ENCODE measurements at regions not wholly inside any gene's neighbourhood (a gene's known extent, or its start where the extent isn't known, plus 50 kb on each side); places are given as distances from the start of the nearest gene placed in this dataset.

DNA sequence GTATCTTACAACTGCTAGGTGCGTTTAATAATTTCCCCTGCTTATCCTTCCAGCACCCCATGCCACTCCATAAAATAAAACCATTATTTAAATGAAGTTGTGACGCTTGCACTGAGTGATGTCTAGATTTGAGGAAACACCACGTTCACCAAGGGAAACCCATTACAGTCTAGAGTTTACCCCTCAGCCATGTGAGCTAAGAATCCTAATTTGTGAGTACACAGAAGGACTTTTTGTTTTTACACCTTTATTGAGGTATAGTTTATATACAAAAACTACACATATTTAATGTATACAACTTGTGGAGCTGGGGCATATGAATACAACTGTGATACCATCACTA, 326.8 kb downstream of the RAPGEF2 start:
- no peaks in the 10 kb centered on the region for H3K36me3 ChIP-seq (ENCODE audit: control insufficient read depth in 4 of 4, insufficient read depth in 4 of 4, low read length in 4 of 4)
- peaks cover 0 to 3% (median 0%) of the 10 kb centered on the region in 5 donors for H3K4me1 ChIP-seq (ENCODE audit: control insufficient read depth in 5 of 5, insufficient read depth in 5 of 5, low read length in 5 of 5)
- no peak for ATAC-seq (ENCODE audit: insufficient read depth, low FRiP score)
- H3K4me3 ChIP-seq = no peak overlapping the region
- 21 to 39% methylated on average over 3 of the region's 3 CpGs for WGBS, 2 donors
- H3K9me3 ChIP-seq (ENCODE audit: control insufficient read depth in 4 of 4, insufficient read depth in 3 of 4, low read length in 3 of 4) = no peaks in the 10 kb centered on the region
- no peak for DNase-seq
- no peak overlapping the region for H3K9ac ChIP-seq (ENCODE audit: insufficient read depth in 1 of 2, low read length in 2 of 2)
- H3K27ac ChIP-seq (ENCODE audit: low read depth in 1 of 2, low read length in 1 of 2) = no peak overlapping the region
- H3K27me3 ChIP-seq (ENCODE audit: control insufficient read depth in 3 of 3, insufficient read depth in 3 of 3, low read length in 2 of 3) = no peaks in the 10 kb centered on the region
- TF ChIP-seq, protein P1, sequence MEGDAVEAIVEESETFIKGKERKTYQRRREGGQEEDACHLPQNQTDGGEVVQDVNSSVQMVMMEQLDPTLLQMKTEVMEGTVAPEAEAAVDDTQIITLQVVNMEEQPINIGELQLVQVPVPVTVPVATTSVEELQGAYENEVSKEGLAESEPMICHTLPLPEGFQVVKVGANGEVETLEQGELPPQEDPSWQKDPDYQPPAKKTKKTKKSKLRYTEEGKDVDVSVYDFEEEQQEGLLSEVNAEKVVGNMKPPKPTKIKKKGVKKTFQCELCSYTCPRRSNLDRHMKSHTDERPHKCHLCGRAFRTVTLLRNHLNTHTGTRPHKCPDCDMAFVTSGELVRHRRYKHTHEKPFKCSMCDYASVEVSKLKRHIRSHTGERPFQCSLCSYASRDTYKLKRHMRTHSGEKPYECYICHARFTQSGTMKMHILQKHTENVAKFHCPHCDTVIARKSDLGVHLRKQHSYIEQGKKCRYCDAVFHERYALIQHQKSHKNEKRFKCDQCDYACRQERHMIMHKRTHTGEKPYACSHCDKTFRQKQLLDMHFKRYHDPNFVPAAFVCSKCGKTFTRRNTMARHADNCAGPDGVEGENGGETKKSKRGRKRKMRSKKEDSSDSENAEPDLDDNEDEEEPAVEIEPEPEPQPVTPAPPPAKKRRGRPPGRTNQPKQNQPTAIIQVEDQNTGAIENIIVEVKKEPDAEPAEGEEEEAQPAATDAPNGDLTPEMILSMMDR (IDR thresholded peaks at IDR 0.05; ENCODE audit: control extremely low read depth, extremely low read depth) = no peak

GRCh38 chr4:159430896-159431295, 328.0 kb downstream of the RAPGEF2 start:
- H3K4me1 ChIP-seq (ENCODE audit: control insufficient read depth in 5 of 5, insufficient read depth in 5 of 5, low read length in 5 of 5) = peaks cover 0 to 3% (median 0%) of the 10 kb centered on the region in 5 donors

DNA sequence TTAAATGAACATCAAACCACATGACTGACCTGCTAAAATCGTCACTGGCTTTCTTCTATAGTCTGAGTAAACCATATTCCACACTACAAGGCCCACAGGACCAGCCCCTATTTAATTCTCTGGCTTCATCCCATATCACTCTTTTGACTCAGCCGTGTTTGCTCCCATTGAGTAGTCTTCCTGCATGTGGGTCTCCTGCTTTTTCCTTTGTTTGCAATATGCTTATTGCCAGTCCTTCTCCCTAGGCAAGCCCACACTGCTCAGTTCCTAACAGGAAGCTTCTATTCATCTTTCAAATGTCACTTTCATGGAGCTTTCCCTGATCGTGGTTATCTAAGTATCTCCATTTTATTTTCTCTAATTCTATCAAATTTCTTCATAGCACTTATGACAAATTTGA, 329.6 kb downstream of the RAPGEF2 start:
- Histone ChIP-seq H3K27ac (ENCODE audit: low read depth in 1 of 2, low read length in 1 of 2) (no peak overlapping the region), H3K4me1 (ENCODE audit: control insufficient read depth in 5 of 5, insufficient read depth in 5 of 5, low read length in 5 of 5) (peaks cover 0 to 3% (median 0%) of the 10 kb centered on the region in 5 donors), H3K4me3 (no peak overlapping the region), H3K27me3 (ENCODE audit: control insufficient read depth in 3 of 3, insufficient read depth in 3 of 3, low read length in 2 of 3) (no peaks in the 10 kb centered on the region), H3K36me3 (ENCODE audit: control insufficient read depth in 4 of 4, insufficient read depth in 4 of 4, low read length in 4 of 4) (no peaks in the 10 kb centered on the region), H3K9ac (ENCODE audit: insufficient read depth in 1 of 2, low read length in 2 of 2) (no peak overlapping the region), H3K9me3 (ENCODE audit: control insufficient read depth in 4 of 4, insufficient read depth in 3 of 4, low read length in 3 of 4) (no peaks in the 10 kb centered on the region)
- TF ChIP-seq, protein P1 (IDR thresholded peaks at IDR 0.05; ENCODE audit: control extremely low read depth, extremely low read depth) = no peak
- ATAC-seq (ENCODE audit: insufficient read depth, low FRiP score) (no peak), DNase-seq (no peak)
- WGBS, 2 donors = 39 to 52% methylated on average over 3 of the region's 3 CpGs

More at GRCh38 chr4:159430896-159431295, 328.0 kb downstream of the RAPGEF2 start:
- Histone ChIP-seq H3K36me3 (ENCODE audit: control insufficient read depth in 4 of 4, insufficient read depth in 4 of 4, low read length in 4 of 4) (no peaks in the 10 kb centered on the region), H3K9me3 (ENCODE audit: control insufficient read depth in 4 of 4, insufficient read depth in 3 of 4, low read length in 3 of 4) (no peaks in the 10 kb centered on the region), H3K27ac (ENCODE audit: low read depth in 1 of 2, low read length in 1 of 2) (no peak overlapping the region), H3K4me3 (no peak overlapping the region), H3K9ac (ENCODE audit: insufficient read depth in 1 of 2, low read length in 2 of 2) (no peak overlapping the region), H3K27me3 (ENCODE audit: control insufficient read depth in 3 of 3, insufficient read depth in 3 of 3, low read length in 2 of 3) (no peaks in the 10 kb centered on the region)
- TF ChIP-seq, protein P1 (IDR thresholded peaks at IDR 0.05; ENCODE audit: control extremely low read depth, extremely low read depth) = no peak
- 85 to 89% methylated on average over 4 to 5 of the region's 5 CpGs for WGBS, 2 donors
- ATAC-seq (ENCODE audit: insufficient read depth, low FRiP score) (no peak), DNase-seq (no peak)

DNA sequence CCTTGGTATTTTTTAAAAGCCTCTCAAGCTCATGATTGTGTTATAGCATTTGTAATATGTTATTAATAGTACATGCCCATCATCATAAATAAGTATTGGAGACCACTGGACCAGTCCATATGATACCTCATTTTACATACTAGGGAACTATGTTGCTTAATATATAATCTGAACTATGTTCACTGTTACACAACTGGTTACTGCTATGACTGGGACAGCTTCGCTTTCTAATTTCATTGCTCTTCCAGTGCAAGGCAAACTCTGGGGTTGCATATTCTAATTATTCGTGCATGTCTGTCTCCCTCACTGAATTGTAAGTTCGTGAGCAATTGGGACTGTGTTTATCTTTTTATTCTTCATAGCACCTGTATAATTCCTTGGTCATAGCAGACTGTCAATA, 330.5 kb downstream of the RAPGEF2 start:
- Histone ChIP-seq H3K27me3 (ENCODE audit: control insufficient read depth in 3 of 3, insufficient read depth in 3 of 3, low read length in 2 of 3) (no peaks in the 10 kb centered on the region), H3K9ac (ENCODE audit: insufficient read depth in 1 of 2, low read length in 2 of 2) (no peak overlapping the region), H3K27ac (ENCODE audit: low read depth in 1 of 2, low read length in 1 of 2) (no peak overlapping the region), H3K36me3 (ENCODE audit: control insufficient read depth in 4 of 4, insufficient read depth in 4 of 4, low read length in 4 of 4) (no peaks in the 10 kb centered on the region), H3K9me3 (ENCODE audit: control insufficient read depth in 4 of 4, insufficient read depth in 3 of 4, low read length in 3 of 4) (no peaks in the 10 kb centered on the region), H3K4me1 (ENCODE audit: control insufficient read depth in 5 of 5, insufficient read depth in 5 of 5, low read length in 5 of 5) (peaks cover 0 to 3% (median 0%) of the 10 kb centered on the region in 5 donors), H3K4me3 (no peak overlapping the region)
- DNase-seq = no peak
- WGBS, 2 donors = 81 to 89% methylated on average over 3 of the region's 3 CpGs
- no peak for ATAC-seq (ENCODE audit: insufficient read depth, low FRiP score)
- TF ChIP-seq, protein P1 (IDR thresholded peaks at IDR 0.05; ENCODE audit: control extremely low read depth, extremely low read depth) = no peak

Data from lung (tissue), 11 donors.